ENCODE measurements at regions not wholly inside any gene's neighbourhood (a gene's known extent, or its start where the extent isn't known, plus 50 kb on each side); places are given as distances from the start of the nearest gene placed in this dataset.
"Not testable (repeated sequence)": the region's sequence is repeated elsewhere in the genome, so short reads cannot be mapped to it uniquely, and the experiment has no call there.

- no peak for DNase-seq
These were observed 256.2 kb downstream of the TAFA4 start for GRCh38 chr3:68676136-68676535.

- no peak for DNase-seq
These were observed 265.0 kb downstream of the TAFA4 start for GRCh38 chr3:68667346-68667745.

- no peak for DNase-seq
These were observed 265.8 kb downstream of the TAFA4 start for GRCh38 chr3:68666429-68667136.

- no peak for DNase-seq
These were observed 268.1 kb downstream of the TAFA4 start for GRCh38 chr3:68664276-68664675.

- DNase-seq = no peak
These were observed 270.2 kb downstream of the TAFA4 start for GRCh38 chr3:68662176-68662575.

- not testable (repeated sequence) for DNase-seq
These were observed 281.7 kb downstream of the TAFA4 start for GRCh38 chr3:68650657-68651056.

GRCh38 chr3:68648494-68648893, 283.9 kb downstream of the TAFA4 start:
- no peak for DNase-seq

GRCh38 chr3:68631850-68632545, 300.3 kb downstream of the TAFA4 start:
- no peak for DNase-seq

- DNase-seq = no peak
These were observed 312.1 kb downstream of the TAFA4 start for GRCh38 chr3:68620211-68620610.

- no peak for DNase-seq
These were observed 318.3 kb downstream of the TAFA4 start for GRCh38 chr3:68614087-68614486.

GRCh38 chr3:68571321-68571720, 361.0 kb downstream of the TAFA4 start:
- DNase-seq = no peak

- no peak for DNase-seq
These were observed 371.6 kb downstream of the TAFA4 start for GRCh38 chr3:68560728-68561127.

GRCh38 chr3:68535782-68536181, 396.6 kb downstream of the TAFA4 start:
- DNase-seq = no peak

GRCh38 chr3:68523330-68523729, 409.0 kb downstream of the TAFA4 start:
- DNase-seq = no peak

GRCh38 chr3:68515237-68515636, 417.1 kb downstream of the TAFA4 start:
- no peak for DNase-seq

- DNase-seq = no peak
These were observed 428.1 kb downstream of the TAFA4 start for GRCh38 chr3:68504201-68504600.

- not testable (repeated sequence) for DNase-seq
These were observed 446.5 kb downstream of the TAFA4 start for GRCh38 chr3:68485845-68486244.

GRCh38 chr3:68485051-68485450, 447.3 kb downstream of the TAFA4 start:
- no peak for DNase-seq

GRCh38 chr3:68483601-68484000, 448.7 kb downstream of the TAFA4 start:
- no peak for DNase-seq

- no peak for DNase-seq
These were observed 449.3 kb downstream of the TAFA4 start for GRCh38 chr3:68483041-68483440.

- no peak for DNase-seq
These were observed 449.8 kb downstream of the TAFA4 start for GRCh38 chr3:68482565-68482964.

- DNase-seq = no peak
These were observed 452.6 kb downstream of the TAFA4 start for GRCh38 chr3:68479779-68480178.

GRCh38 chr3:68468695-68469375, 463.5 kb downstream of the TAFA4 start:
- DNase-seq = no peak

- no peak for DNase-seq
These were observed 464.9 kb downstream of the TAFA4 start for GRCh38 chr3:68467465-68467864.
